CD4-positive, alpha-beta T cell treated with Interleukin-4 for 1 hour (primary cell): ENCODE measurements at regions not wholly inside any gene's neighbourhood (a gene's known extent, or its start where the extent isn't known, plus 50 kb on each side); places are given as distances from the start of the nearest gene placed in this dataset.
"Not testable (repeated sequence)": the region's sequence is repeated elsewhere in the genome, so short reads cannot be mapped to it uniquely, and the experiment has no call there.

ENCODE experiments used
- DNase-seq, 2 donors: peaks; one replicate each; pipeline ENCODE4 v3.0.0-alpha.2; 2020 to 2022

GRCh38 chr4:64713256-64713840 is 304.1 kb upstream of the TECRL start:
- DNase-seq = no peak

GRCh38 chr4:64712590-64712989 is 303.3 kb upstream of the TECRL start:
- no peak for DNase-seq

GRCh38 chr4:64705989-64706388 is 296.7 kb upstream of the TECRL start:
- no peak for DNase-seq

- DNase-seq = no peak
These were observed 288.9 kb upstream of the TECRL start for GRCh38 chr4:64698171-64698570.

DNA sequence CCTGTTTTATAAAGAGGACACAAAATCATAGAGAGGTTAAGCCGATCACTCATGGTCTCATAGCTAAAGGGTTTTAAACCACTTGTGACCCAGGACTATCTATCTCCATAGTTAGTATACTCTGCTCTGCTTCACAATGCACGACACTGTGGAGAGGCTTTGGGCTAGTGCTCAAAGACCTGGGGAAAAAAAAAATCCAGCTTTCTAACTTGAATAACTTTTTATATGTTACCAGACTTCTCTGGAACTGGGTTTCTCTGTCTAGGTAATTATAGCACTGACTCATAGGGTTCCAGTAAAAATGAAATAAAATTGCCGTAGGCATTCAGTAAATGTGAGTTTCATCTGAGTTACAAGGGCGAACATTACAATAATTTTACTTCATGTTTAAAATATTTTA is 273.7 kb upstream of the TECRL start:
- DNase-seq = no peak

GRCh38 chr4:64682481-64682880 is 273.2 kb upstream of the TECRL start:
- DNase-seq = no peak

GRCh38 chr4:64673121-64673520 is 263.9 kb upstream of the TECRL start:
- DNase-seq = not testable (repeated sequence)

GRCh38 chr4:64670647-64671046 is 261.4 kb upstream of the TECRL start:
- no peak for DNase-seq

- DNase-seq = no peak
These were observed 234.6 kb upstream of the TECRL start for GRCh38 chr4:64643841-64644240.

GRCh38 chr4:64642936-64643335 is 233.7 kb upstream of the TECRL start:
- no peak for DNase-seq

- DNase-seq = not testable (repeated sequence)
These were observed 231.2 kb upstream of the TECRL start for GRCh38 chr4:64640402-64640801.

DNA sequence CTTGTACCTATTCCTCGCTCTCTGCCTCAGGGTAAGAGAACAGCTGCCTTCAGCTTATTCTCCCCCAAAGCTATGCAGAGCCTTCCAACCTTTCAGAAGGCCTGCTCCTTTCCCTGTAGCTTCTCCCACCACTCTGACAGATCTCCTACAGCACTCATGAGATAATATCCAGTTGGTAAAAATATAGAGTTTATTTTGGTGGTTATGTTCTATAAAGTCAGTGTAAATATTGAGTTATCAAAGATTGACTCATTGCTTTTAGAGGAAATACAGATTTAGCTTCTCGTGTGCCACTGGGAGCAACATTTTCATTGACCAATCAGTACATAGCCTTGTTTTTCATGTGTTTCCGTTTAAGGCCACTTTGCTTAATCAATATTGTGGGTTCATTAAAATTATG is 216.2 kb upstream of the TECRL start:
- DNase-seq = no peak

GRCh38 chr4:64617800-64618199 is 208.6 kb upstream of the TECRL start:
- no peak for DNase-seq

GRCh38 chr4:64614276-64614675 is 205.0 kb upstream of the TECRL start:
- no peak for DNase-seq

DNA sequence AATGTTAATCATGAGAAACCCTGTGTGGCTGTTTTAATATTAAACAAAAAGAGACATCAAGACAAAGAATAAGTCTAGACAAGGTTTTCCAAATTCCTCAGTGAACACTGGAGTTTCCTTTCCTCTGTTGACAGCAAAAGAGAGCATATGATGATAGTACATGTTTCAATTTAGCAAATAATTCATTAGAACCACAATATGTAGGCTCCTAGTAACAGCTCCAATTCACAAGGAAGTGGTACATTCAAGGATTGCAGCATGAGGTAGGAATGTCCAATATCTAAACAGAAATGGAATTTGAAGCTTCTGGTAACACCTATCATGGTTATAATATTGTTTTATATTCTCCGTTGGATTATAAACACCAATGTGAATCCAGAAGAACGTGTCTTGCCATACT is 203.8 kb upstream of the TECRL start:
- DNase-seq = no peak

DNA sequence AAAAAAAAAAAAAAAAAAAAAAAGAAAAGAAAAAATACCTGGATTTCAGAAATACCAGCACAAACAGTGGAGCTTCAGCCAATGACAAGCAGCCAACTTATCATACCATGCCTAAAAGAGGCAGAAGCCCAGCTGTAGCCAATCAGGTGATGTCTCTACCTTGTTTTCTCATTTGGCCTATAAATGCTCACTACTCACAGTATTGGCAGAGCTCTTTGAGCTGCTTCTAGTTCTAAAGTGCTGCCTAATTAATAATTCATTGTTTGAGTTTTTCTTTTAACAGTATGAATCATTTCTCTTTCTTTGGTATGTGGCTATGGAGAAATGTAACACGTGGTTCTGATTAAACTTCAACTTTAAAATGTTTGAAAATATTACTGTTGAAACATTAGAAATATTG is 188.8 kb upstream of the TECRL start:
- DNase-seq = no peak

GRCh38 chr4:64594723-64595122 is 185.5 kb upstream of the TECRL start:
- no peak for DNase-seq

DNA sequence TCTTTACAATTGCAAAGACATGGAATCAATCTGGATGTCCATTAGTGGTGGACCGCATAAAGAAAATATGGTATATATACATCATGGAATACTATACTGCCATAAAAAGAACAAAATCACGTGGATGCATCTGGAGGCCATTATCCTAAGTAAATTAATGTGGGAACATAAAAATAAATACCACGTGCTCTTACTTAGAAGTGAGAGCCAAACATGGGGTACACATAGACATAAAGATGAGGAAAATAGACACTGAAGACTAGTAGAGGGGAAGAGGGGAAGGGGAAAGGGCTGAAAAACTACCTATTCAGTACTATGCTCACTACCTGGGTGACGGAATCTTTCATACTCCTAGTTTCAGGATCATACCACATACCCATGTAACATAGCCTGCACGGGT is 179.3 kb upstream of the TECRL start:
- no peak for DNase-seq

DNA sequence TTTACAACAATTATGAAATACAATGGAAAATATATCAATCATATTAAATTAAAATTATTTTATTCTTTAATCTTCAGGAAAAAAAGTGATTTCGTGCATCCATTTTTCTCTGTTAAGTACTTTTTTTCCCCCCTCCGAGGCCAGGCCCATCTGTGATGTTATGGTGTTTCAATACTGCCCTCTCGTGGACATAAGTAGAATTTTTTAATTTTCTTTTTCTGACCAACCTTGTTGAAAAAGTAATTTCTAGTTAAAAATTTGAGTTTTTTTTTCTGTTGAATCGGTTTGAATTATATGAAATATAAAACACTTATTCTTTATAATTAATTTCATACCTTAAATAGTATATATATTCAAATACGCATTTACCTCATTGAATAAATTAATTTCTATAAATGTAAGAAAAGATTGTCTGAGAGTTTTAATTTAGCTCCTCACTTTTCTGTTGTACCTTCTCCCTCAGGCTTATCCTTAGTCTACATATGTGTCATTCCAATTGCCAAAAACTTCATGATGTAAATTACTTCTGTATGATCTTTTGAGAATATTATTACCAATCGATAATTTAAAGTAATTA is 175.8 kb upstream of the TECRL start:
- DNase-seq = peak in 1 of 2 donors; percentile 4

GRCh38 chr4:64584125-64584524 is 174.9 kb upstream of the TECRL start:
- no peak for DNase-seq

DNA sequence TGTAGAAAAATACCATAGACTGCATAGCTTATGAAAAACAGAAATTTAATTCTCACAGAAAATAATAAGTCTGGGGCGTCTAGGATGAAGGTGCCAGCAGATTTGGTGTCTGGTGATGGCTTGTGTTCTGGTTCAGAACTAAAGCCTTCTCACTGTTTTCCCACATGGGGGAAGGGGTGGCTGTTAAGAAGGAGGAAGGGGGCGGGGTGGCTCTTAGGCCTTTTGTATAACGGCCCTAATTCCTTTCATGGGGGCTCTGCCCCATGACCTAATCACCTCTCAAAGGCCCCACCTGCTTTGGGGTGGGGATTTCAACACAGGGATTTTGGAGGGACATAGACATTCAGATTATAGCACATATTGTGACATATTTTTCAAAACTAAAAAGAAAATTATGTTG is 173.2 kb upstream of the TECRL start:
- DNase-seq = no peak

- DNase-seq = no peak
These were observed 172.2 kb upstream of the TECRL start for GRCh38 chr4:64581422-64581821.

DNA sequence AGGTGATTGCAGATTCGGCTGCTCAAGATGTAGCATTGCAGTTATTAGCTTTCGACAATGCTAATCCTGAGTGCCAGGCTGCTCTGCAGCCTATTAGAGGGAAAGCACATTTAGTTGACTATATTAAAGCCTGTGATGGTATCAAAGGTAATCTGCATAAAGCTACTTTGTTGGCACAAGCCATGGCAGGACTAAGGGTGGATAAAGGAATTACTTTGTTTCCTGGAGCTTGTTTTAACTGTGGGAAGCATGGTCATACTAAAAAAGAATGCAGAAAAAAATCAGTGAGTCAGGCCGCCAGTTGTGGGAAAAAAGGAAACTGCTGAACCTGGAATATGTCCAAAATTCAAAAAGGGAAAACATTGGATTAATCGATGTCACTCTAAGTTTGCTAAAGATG is 154.9 kb upstream of the TECRL start:
- no peak for DNase-seq

- no peak for DNase-seq
These were observed 150.3 kb upstream of the TECRL start for GRCh38 chr4:64559571-64559970.

DNA sequence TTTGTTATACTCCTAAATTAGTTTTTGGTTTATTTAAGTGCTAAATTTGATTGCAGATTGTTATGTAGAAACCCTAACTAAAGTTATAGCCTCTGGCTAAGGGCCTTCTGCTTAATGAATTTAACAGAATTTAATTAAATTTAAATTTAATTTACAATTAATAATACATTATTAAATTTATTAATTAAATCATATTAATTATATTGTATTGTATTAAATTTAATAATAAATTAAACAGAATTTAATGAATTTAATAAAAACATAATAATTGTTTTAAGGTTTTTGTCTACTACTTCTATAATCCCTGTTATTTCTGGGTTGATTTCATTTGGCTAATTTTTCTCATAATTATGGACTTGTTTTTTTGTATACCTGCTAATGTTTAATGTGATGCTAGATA is 141.9 kb upstream of the TECRL start:
- no peak for DNase-seq
